ENCODE measurements at regions not wholly inside any gene's neighbourhood (a gene's known extent, or its start where the extent isn't known, plus 50 kb on each side); places are given as distances from the start of the nearest gene placed in this dataset.
A peak's percentile ranks its signal among the peaks of the same experiment; 100 is the strongest.

DNA sequence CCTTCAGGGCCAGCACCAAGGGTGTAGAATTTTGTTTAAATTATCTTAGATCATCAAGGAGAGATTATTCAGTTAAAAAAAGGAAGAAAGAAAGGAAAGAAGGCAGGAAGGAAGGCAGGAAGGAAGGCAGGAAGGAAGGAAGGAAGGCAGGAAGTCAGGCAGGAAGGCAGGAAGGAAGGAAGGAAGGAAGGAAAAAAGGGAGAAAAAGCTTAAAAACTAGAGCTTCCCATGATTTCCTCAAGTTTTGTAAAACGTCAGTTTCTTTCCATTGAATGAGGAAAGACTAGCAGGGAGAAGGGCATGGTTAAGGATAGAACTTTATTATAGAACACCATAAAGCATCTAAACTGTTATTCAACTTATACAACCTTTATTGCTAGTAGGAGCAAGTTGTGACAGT lies 2672.0 kb upstream of the PCDH20 start:
- H3K27me3 ChIP-seq (ENCODE audit: low read length): no peaks in the 10 kb centered on the region
- H4K20me1 ChIP-seq (ENCODE audit: low read depth, low read length): no peaks in the 10 kb centered on the region
- no peaks in the 10 kb centered on the region for H3K9me2 ChIP-seq (replicated peaks; ENCODE audit: insufficient read depth, low read length)
- TF ChIP-seq, protein P1, sequence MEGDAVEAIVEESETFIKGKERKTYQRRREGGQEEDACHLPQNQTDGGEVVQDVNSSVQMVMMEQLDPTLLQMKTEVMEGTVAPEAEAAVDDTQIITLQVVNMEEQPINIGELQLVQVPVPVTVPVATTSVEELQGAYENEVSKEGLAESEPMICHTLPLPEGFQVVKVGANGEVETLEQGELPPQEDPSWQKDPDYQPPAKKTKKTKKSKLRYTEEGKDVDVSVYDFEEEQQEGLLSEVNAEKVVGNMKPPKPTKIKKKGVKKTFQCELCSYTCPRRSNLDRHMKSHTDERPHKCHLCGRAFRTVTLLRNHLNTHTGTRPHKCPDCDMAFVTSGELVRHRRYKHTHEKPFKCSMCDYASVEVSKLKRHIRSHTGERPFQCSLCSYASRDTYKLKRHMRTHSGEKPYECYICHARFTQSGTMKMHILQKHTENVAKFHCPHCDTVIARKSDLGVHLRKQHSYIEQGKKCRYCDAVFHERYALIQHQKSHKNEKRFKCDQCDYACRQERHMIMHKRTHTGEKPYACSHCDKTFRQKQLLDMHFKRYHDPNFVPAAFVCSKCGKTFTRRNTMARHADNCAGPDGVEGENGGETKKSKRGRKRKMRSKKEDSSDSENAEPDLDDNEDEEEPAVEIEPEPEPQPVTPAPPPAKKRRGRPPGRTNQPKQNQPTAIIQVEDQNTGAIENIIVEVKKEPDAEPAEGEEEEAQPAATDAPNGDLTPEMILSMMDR (IDR thresholded peaks at IDR 0.05; ENCODE audit: insufficient read depth, low read length, poor library complexity, severe bottlenecking): no peak
- no peak for TF ChIP-seq EZH2phosphoT487 (conservative IDR thresholded peaks at IDR 0.05; ENCODE audit: low read length)
- H2AFZ ChIP-seq (ENCODE audit: low read depth, low read length, severe bottlenecking): peak overlapping the region; percentile 43
- H3K36me3 ChIP-seq (ENCODE audit: low read length): no peaks in the 10 kb centered on the region
- no peaks in the 10 kb centered on the region for H3K79me2 ChIP-seq (ENCODE audit: insufficient read depth, low read length)
- H3K4me3 ChIP-seq (ENCODE audit: insufficient read depth, low read length, poor library complexity, severe bottlenecking): no peak overlapping the region
- H3K9ac ChIP-seq (ENCODE audit: low read length): no peak overlapping the region
- H3K9me3 ChIP-seq (ENCODE audit: insufficient read depth, low read length): no peaks in the 10 kb centered on the region; the same call in 1 of the 2 replicates
- H3K27ac ChIP-seq (ENCODE audit: low read depth, low read length): no peak overlapping the region
- no peak overlapping the region for H3K4me2 ChIP-seq (ENCODE audit: low read depth, low read length, poor library complexity, severe bottlenecking)
- no peaks in the 10 kb centered on the region for H3F3A ChIP-seq (ENCODE audit: insufficient read depth)

DNA sequence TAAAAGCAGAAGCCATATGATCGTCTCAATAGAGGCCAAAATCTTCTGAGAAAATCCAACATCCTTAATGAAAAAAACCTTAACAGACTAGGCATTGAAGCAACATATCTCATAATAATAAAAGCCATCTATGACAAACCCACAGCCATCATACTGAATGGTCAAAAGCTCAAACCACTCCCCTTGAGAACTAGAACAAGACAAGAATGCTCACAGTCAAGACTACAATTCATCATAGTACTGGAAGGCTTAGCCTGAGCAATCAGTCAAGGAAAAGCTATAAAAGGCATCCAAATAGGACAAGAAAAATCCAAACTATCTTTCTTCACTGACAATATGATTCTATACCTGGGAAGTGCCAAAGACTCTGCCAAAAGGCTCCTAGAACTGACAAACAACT lies 2668.2 kb upstream of the PCDH20 start:
- Histone ChIP-seq H3K4me2 (ENCODE audit: low read depth, low read length, poor library complexity, severe bottlenecking) (no peak overlapping the region), H3K9me2 (replicated peaks; ENCODE audit: insufficient read depth, low read length) (no peaks in the 10 kb centered on the region), H3F3A (ENCODE audit: insufficient read depth) (no peaks in the 10 kb centered on the region), H3K27ac (ENCODE audit: low read depth, low read length) (no peak overlapping the region), H3K9ac (ENCODE audit: low read length) (no peak overlapping the region), H3K9me3 (ENCODE audit: insufficient read depth, low read length) (0 out of 2 replicates have a peak, but pooled peaks cover 4% of the 10 kb centered on the region), H4K20me1 (ENCODE audit: low read depth, low read length) (no peaks in the 10 kb centered on the region), H2AFZ (ENCODE audit: low read depth, low read length, severe bottlenecking) (no peak overlapping the region), H3K36me3 (ENCODE audit: low read length) (no peaks in the 10 kb centered on the region), H3K4me3 (ENCODE audit: insufficient read depth, low read length, poor library complexity, severe bottlenecking) (no peak overlapping the region), H3K27me3 (ENCODE audit: low read length) (no peaks in the 10 kb centered on the region), H3K79me2 (ENCODE audit: insufficient read depth, low read length) (no peaks in the 10 kb centered on the region)
- TF ChIP-seq, protein P1 (IDR thresholded peaks at IDR 0.05; ENCODE audit: insufficient read depth, low read length, poor library complexity, severe bottlenecking): no peak
- TF ChIP-seq EZH2phosphoT487 (conservative IDR thresholded peaks at IDR 0.05; ENCODE audit: low read length): no peak

DNA sequence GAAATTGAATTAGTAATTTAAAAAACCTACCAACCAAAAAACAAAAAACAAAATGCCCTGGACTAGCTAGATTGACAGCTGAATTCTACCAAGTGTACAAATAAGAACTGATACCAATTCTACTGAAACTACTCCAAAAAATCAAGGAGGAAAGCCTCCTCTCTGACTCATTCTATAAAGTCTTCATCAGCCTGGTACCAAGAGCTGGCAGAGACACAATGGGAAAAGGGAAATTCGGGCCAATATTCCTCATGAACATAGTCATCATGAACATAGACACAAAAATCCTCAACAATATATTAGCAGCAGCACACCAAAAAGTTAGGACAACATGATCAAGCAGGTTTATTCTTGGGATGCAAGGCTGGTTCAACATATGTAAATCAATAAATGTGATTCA lies 2667.7 kb upstream of the PCDH20 start:
- no peak overlapping the region for H3K4me3 ChIP-seq (ENCODE audit: insufficient read depth, low read length, poor library complexity, severe bottlenecking)
- no peak overlapping the region for H3K9ac ChIP-seq (ENCODE audit: low read length)
- TF ChIP-seq, protein P1 (IDR thresholded peaks at IDR 0.05; ENCODE audit: insufficient read depth, low read length, poor library complexity, severe bottlenecking): no peak
- TF ChIP-seq EZH2phosphoT487 (conservative IDR thresholded peaks at IDR 0.05; ENCODE audit: low read length): no peak
- no peaks in the 10 kb centered on the region for H4K20me1 ChIP-seq (ENCODE audit: low read depth, low read length)
- no peaks in the 10 kb centered on the region for H3K36me3 ChIP-seq (ENCODE audit: low read length)
- 0 out of 2 replicates have a peak, but pooled peaks cover 4% of the 10 kb centered on the region for H3K9me3 ChIP-seq (ENCODE audit: insufficient read depth, low read length)
- no peaks in the 10 kb centered on the region for H3F3A ChIP-seq (ENCODE audit: insufficient read depth)
- no peak overlapping the region for H3K4me2 ChIP-seq (ENCODE audit: low read depth, low read length, poor library complexity, severe bottlenecking)
- H3K27ac ChIP-seq (ENCODE audit: low read depth, low read length): no peak overlapping the region
- H2AFZ ChIP-seq (ENCODE audit: low read depth, low read length, severe bottlenecking): peak overlapping the region; percentile 34
- no peaks in the 10 kb centered on the region for H3K9me2 ChIP-seq (replicated peaks; ENCODE audit: insufficient read depth, low read length)
- H3K27me3 ChIP-seq (ENCODE audit: low read length): no peaks in the 10 kb centered on the region
- no peaks in the 10 kb centered on the region for H3K79me2 ChIP-seq (ENCODE audit: insufficient read depth, low read length)

Data from SU-DHL-6 (cell line).